Uterus (tissue), 3 donors: ENCODE measurements at regions not wholly inside any gene's neighbourhood (a gene's known extent, or its start where the extent isn't known, plus 50 kb on each side); places are given as distances from the start of the nearest gene placed in this dataset.

Experiments
- DNase-seq, 2 donors: peaks; one replicate each; pipeline ENCODE4 v3.0.0-alpha.2; 2019 to 2020
- H3K27ac ChIP-seq, 2 donors: fragments of 200-600 bp; sonication (generic); 1 replicate in 1 of 2; 2 replicates in 1 of 2; pipeline ENCODE4 v1.5.1; 2016 to 2018
- H3K27me3 ChIP-seq, 2 donors: fragments of 200-600 bp; sonication (generic); one replicate each; pipeline ENCODE4 v1.5.1; 2018 to 2019; ENCODE audit warnings: control low read depth in 1 of 2
- H3K36me3 ChIP-seq, 2 donors: fragments of 200-600 bp; sonication (generic); one replicate each; pipeline ENCODE4 v1.5.1; 2019; ENCODE audit warnings: control low read depth in 1 of 2
- H3K4me1 ChIP-seq, 2 donors: fragments of 200-600 bp; sonication (generic); one replicate each; pipeline ENCODE4 v1.5.1; 2018 to 2019; ENCODE audit warnings: control low read depth in 1 of 2
- H3K4me3 ChIP-seq, 2 donors: fragments of 200-600 bp; sonication (generic); 1 replicate in 1 of 2; 2 replicates in 1 of 2; pipeline ENCODE4 v1.5.1; 2018 to 2019; ENCODE audit warnings: mild to moderate bottlenecking in 1 of 2
- H3K9me3 ChIP-seq, 2 donors: fragments of 200-600 bp; sonication (generic); one replicate each; pipeline ENCODE4 v1.5.1; 2019; ENCODE audit warnings: control low read depth in 1 of 2
- CTCF ChIP-seq, 4 experiments: fragments of 200-600 bp in 2 of 4; fragments of 450-650 bp in 2 of 4; sonication (generic) in 2 of 4; IDR thresholded peaks; one replicate each; pipeline ENCODE4 v1.5.1; 2016 to 2019; ENCODE audit warnings: antibody characterized with exemption in 4 of 4, mild to moderate bottlenecking in 2 of 4, moderate library complexity in 1 of 4
- POLR2A ChIP-seq, 2 donors: fragments of 450-650 bp; IDR thresholded peaks; one replicate each; pipeline ENCODE4 v1.6.1; 2016; ENCODE audit warnings: antibody characterized with exemption in 2 of 2, mild to moderate bottlenecking in 1 of 2, moderate library complexity in 1 of 2
- intact Hi-C: fragments of 100-400 bp; cut with DNase I; formaldehyde crosslinking; loops from one replicate; pipeline ENCODE4 v1.15.1; 2023; ENCODE audit warnings: low total_unique reads
- donor health status: DM: yes; HTN: yes; CAD: no.

GRCh38 chr1:106289265-106289928 is 767.1 kb upstream of the PRMT6 start:
- H3K36me3 ChIP-seq: no peaks in the 10 kb centered on the region
- TF ChIP-seq POLR2A (IDR thresholded peaks at IDR 0.05): no peak
- no peak for TF ChIP-seq CTCF (IDR thresholded peaks at IDR 0.05)
- no peaks in the 10 kb centered on the region for H3K9me3 ChIP-seq
- no peak overlapping the region for H3K27ac ChIP-seq
- H3K4me1 ChIP-seq: no peaks in the 10 kb centered on the region
- H3K27me3 ChIP-seq: no peaks in the 10 kb centered on the region
- no peak overlapping the region for H3K4me3 ChIP-seq
- intact Hi-C loops: no loop called here
- DNase-seq: no peak

GRCh38 chr1:106290805-106291501 is 765.5 kb upstream of the PRMT6 start:
- no peaks in the 10 kb centered on the region for H3K4me1 ChIP-seq
- no peaks in the 10 kb centered on the region for H3K9me3 ChIP-seq
- no peak overlapping the region for H3K4me3 ChIP-seq
- no peaks in the 10 kb centered on the region for H3K36me3 ChIP-seq
- no peaks in the 10 kb centered on the region for H3K27me3 ChIP-seq
- intact Hi-C loops: no loop called here
- no peak for DNase-seq
- TF ChIP-seq POLR2A (IDR thresholded peaks at IDR 0.05) (no peak), CTCF (IDR thresholded peaks at IDR 0.05) (no peak)
- H3K27ac ChIP-seq: no peak overlapping the region

GRCh38 chr1:106292130-106292529 is 764.3 kb upstream of the PRMT6 start:
- DNase-seq: no peak
- TF ChIP-seq POLR2A (IDR thresholded peaks at IDR 0.05): no peak
- no peak for TF ChIP-seq CTCF (IDR thresholded peaks at IDR 0.05)

GRCh38 chr1:106296431-106296830 is 760.0 kb upstream of the PRMT6 start:
- Histone ChIP-seq H3K27ac (no peak overlapping the region), H3K9me3 (no peaks in the 10 kb centered on the region), H3K27me3 (no peaks in the 10 kb centered on the region), H3K4me3 (no peak overlapping the region), H3K36me3 (no peaks in the 10 kb centered on the region), H3K4me1 (no peaks in the 10 kb centered on the region)
- TF ChIP-seq CTCF (IDR thresholded peaks at IDR 0.05) (no peak), POLR2A (IDR thresholded peaks at IDR 0.05) (no peak)
- intact Hi-C loops: no loop called here
- no peak for DNase-seq

More at GRCh38 chr1:106292130-106292529, 764.3 kb upstream of the PRMT6 start:
- no peaks in the 10 kb centered on the region for H3K9me3 ChIP-seq
- intact Hi-C loops: no loop called here
- no peak overlapping the region for H3K4me3 ChIP-seq
- H3K36me3 ChIP-seq: no peaks in the 10 kb centered on the region
- H3K27me3 ChIP-seq: no peaks in the 10 kb centered on the region
- no peaks in the 10 kb centered on the region for H3K4me1 ChIP-seq
- no peak overlapping the region for H3K27ac ChIP-seq

GRCh38 chr1:106304106-106304505 is 752.4 kb upstream of the PRMT6 start:
- H3K4me1 ChIP-seq: no peaks in the 10 kb centered on the region
- DNase-seq: no peak

More at GRCh38 chr1:106304106-106304505, 752.4 kb upstream of the PRMT6 start:
- Histone ChIP-seq H3K4me3 (no peak overlapping the region), H3K36me3 (no peaks in the 10 kb centered on the region), H3K27ac (no peak overlapping the region), H3K27me3 (no peaks in the 10 kb centered on the region), H3K9me3 (peaks cover 0 to 3% of the 10 kb centered on the region in 2 donors)
- intact Hi-C loops: no loop called here
- TF ChIP-seq CTCF (IDR thresholded peaks at IDR 0.05) (no peak), POLR2A (IDR thresholded peaks at IDR 0.05) (no peak)
